GM19193 (cell line): ENCODE measurements at regions not wholly inside any gene's neighbourhood (a gene's known extent, or its start where the extent isn't known, plus 50 kb on each side); places are given as distances from the start of the nearest gene placed in this dataset.

Experiments used
- POLR2A ChIP-seq: IDR thresholded peaks from 4 replicates; pipeline ENCODE4 v1.6.1; 2011; ENCODE audit not compliant: insufficient read depth, insufficient read length; ENCODE audit errors: extremely low read depth

- TF ChIP-seq POLR2A, result no peak
Measured at GRCh38 chr20:17875981-17876385, 92.6 kb downstream of the SNX5 start.

- no peak for TF ChIP-seq POLR2A
Measured at GRCh38 chr20:17875106-17875980, 93.3 kb downstream of the SNX5 start.

GRCh38 chr20:17874271-17875105 is 94.1 kb downstream of the SNX5 start:
- TF ChIP-seq POLR2A, result no peak

DNA sequence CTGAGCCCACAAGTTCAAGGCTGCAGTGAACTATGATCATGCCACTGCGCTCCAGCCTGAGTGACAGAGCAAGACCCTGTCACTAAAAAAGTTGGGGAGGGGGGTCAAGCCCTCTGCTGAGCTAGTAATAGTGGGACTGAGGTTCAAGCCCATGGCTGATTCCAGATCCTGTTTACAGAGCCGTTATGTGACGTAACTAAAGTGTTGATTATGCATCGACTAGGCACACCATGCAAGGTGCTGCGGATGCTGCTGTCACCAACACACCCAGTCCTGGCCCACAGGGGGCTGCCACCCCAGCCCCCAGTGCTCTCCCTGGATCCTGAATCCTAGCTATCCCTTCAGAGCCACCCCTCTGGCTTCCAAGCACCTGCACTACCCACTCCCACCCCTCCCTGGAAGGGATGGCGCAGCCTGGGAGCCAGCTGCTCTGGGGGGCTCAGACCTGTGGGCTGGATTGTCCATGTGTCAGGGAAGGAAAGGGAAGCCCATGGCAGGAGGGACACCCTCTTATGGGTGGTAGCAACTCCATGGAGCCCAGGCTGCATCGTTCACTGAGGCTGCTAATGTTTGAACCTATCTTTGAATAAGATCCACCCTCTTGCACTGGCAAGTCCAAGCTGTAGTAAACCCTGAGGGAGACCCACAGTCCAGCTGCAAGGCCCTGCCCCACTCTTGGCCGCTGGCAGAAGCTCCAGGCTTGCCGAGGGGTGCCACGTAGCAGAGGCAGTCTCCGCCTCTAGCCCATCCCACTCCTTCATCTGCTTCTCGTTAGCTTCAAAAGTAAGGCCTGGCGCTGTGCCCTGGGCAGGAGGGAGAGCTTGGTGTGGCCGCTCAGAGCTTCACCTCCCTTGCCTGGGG is 95.0 kb downstream of the SNX5 start:
- TF ChIP-seq POLR2A, result no peak

GRCh38 chr20:17872959-17873358 is 95.6 kb downstream of the SNX5 start:
- TF ChIP-seq POLR2A, result no peak

- TF ChIP-seq POLR2A, result no peak
Measured at GRCh38 chr20:17872434-17872833, 96.2 kb downstream of the SNX5 start.

- TF ChIP-seq POLR2A, result no peak
Measured at GRCh38 chr20:17871886-17872285, 96.7 kb downstream of the SNX5 start.

GRCh38 chr20:17871181-17871580 is 97.4 kb downstream of the SNX5 start:
- TF ChIP-seq POLR2A, result no peak

DNA sequence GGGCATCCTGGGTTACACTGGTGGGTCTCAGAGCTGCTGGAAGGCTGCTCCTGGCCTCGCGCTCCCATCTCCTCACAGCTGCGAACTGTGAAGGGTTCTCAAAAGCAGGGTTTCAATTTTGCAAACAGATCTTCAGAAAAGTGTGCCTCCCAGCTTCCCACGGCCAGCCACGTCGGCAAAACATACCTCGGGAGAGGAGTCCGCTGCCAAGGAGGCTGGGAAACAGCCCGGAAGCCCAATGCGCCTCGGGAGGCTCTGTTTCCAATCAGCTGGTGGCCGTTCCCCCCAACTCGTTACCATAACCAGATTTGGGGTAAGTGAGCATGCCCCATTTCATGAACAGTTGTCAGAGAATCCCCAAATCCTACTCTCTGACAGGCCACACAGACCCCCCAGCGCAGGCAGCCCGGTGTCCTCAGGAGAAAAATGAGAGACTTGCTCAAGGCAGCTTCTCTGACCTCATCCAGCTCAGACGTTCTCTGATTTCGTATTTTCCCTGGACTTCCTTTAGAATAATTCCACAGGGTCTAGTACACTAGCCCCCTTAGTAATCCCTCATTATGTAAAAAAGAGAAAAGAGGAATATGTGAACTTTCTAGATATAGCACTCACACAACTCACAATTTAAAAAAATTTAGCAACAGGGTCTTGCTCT is 98.4 kb downstream of the SNX5 start:
- TF ChIP-seq POLR2A, result no peak

- TF ChIP-seq POLR2A, result no peak
Measured at GRCh38 chr20:17869295-17869994, 99.1 kb downstream of the SNX5 start.

DNA sequence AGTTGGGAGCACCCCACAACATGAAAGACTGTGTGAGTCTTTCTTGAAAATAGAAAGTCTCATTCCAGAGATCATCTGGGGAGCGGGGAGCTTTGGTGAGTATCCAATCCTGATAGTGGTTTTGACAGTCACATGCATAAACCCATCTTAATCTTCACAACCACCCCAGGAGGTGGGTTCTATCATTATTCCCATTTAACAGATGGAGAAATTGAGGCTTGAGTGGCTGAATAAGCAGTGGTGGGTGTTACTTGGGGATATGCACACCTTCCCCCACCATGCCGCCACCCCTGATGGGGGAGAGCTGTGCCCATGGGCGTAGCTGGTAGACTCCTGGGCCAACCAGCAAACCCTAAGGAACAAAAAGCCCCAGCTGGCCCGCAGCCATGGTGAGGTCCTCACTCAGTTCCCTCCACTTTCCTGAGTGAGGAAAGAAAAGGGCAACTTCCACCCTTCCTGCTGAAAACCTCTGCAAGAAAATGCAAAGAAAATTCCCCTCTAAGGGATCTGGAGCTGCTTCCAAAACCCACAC is 99.8 kb downstream of the SNX5 start:
- TF ChIP-seq POLR2A, result no peak

DNA sequence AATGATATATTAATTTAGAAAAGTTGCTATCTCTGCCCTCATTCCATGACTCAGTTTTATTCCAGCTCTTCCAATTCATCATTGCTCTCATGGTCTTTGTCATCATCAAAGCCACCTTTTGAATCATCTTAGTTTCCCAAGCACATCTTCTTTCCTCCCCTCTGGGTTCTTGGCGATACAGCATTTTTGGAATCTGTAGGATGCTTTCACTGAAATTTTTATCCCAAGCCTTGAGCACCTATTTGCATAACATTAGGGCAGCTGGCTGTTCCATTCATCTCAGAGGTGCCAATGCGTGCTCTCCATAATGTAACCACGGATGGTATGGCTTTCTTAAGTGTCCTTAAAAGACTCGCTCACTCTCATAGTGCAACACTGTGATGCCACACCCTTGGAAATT is 100.4 kb downstream of the SNX5 start:
- no peak for TF ChIP-seq POLR2A

DNA sequence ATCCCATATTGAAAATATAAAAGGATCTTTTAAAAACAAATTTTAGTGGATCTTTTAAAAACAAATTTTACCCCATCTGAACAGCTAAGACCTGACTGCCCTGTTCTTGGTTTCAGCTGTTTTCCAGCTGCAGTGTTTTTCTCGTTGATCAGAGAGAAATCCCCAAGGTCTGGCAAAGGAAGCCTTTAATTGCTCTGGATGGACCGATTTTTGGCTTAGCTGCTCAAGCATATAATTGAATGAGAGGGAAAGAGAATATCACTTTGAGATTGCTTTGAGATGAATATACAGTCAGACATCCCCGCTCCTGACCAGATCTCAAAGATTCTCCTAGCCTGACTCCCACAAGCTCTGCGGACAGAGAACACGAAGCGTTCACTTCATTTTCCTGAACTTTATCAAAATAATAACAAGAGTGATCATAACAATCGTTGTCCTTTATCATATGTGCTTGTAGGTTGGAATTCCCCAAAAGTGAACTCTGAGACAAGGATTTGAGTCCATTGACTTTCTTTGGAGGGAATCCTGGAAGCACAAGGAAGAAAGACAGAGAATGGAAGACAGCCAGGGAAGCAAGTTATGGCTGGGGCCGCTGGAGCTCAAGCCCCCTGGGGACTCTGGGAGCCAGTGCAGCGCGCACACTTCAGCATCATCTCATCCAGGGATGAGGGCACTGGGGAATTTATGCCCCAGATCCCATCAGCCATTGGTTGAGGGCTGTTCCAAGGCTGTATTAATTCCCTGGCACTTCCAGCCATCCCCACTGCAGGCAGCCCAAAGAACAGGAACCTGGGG is 101.3 kb downstream of the SNX5 start:
- TF ChIP-seq POLR2A, result no peak
